AG04449 (cell line): ENCODE measurements at regions not wholly inside any gene's neighbourhood (a gene's known extent, or its start where the extent isn't known, plus 50 kb on each side); places are given as distances from the start of the nearest gene placed in this dataset.

Source experiments
- CTCF ChIA-PET: fragments of 350-600 bp; formaldehyde crosslinking; extraction: SDS; loops from one replicate; lab custom pipeline; 2021; ENCODE audit warnings: antibody characterized with exemption; lab: Yijun Ruan, JAX
- POLR2A ChIA-PET: fragments of 400-600, 350-600 bp; formaldehyde crosslinking; extraction: SDS; loops from one replicate; lab custom pipeline; 2020; ENCODE audit warnings: antibody characterized with exemption, inconsistent platforms; lab: Yijun Ruan, JAX
- DNase-seq: peaks from one replicate; pipeline ENCODE4 v3.0.0-alpha.2; 2010; ENCODE audit warnings: low read depth, low spot score
- H3K4me3 ChIP-seq: 2 replicates; pipeline ENCODE4 v1.5.1; 2011; ENCODE audit warnings: low read depth, mild to moderate bottlenecking, control low read depth, low read length
- TF ChIP-seq, protein P1 (sequence below): IDR thresholded peaks from one replicate; pipeline ENCODE4 v1.5.1; 2011; ENCODE audit warnings: mild to moderate bottlenecking, moderate library complexity, low read length, control low read depth, inconsistent platforms; ENCODE audit not compliant: insufficient read depth; ENCODE audit errors: missing control alignments

- DNase-seq, result no peak
- ChIA-PET CTCF (interaction anchor here (3.7 kb wide), 1 partner anchor 9 kb away, joined by 15 read pairs; no protein-coding TSS in a partner anchor), POLR2A (no interaction called here)
- TF ChIP-seq, protein P1, sequence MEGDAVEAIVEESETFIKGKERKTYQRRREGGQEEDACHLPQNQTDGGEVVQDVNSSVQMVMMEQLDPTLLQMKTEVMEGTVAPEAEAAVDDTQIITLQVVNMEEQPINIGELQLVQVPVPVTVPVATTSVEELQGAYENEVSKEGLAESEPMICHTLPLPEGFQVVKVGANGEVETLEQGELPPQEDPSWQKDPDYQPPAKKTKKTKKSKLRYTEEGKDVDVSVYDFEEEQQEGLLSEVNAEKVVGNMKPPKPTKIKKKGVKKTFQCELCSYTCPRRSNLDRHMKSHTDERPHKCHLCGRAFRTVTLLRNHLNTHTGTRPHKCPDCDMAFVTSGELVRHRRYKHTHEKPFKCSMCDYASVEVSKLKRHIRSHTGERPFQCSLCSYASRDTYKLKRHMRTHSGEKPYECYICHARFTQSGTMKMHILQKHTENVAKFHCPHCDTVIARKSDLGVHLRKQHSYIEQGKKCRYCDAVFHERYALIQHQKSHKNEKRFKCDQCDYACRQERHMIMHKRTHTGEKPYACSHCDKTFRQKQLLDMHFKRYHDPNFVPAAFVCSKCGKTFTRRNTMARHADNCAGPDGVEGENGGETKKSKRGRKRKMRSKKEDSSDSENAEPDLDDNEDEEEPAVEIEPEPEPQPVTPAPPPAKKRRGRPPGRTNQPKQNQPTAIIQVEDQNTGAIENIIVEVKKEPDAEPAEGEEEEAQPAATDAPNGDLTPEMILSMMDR, result no peak
- no peak overlapping the region for H3K4me3 ChIP-seq
Measured at GRCh38 chr11:10628508-10629236, 60.2 kb upstream of the LYVE1 start.

DNA sequence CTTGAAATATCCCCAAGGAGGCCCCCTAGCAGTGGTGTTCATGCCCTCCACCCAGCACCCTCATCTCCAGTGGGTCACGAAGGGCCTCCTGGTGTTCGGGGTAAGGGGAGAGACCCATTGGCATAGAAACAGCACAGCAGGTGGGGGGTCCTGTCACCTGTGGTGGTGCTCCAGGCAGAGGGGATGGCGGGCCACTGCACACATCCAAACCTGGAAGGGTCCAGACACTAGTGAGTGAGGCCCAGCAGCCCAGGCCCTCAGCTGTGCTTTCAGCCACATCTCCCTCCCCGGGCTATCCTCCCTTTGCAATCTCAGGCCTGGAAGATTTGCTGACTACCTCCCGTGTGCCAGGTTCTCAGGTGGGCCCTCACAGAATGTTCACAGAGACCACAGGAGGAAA is 59.4 kb upstream of the LYVE1 start:
- DNase-seq, result no peak
- POLR2A ChIA-PET, result no interaction called here
- TF ChIP-seq, protein P1, result no peak
- CTCF ChIA-PET, result interaction anchor here (2.0 to 3.7 kb wide), 2 partner anchors 10 to 11 kb away, joined by 7 to 15 read pairs; no protein-coding TSS in a partner anchor
- H3K4me3 ChIP-seq, result no peak overlapping the region

- H3K4me3 ChIP-seq, result no peak overlapping the region
- POLR2A ChIA-PET, result no interaction called here
- TF ChIP-seq, protein P1, result no peak
- CTCF ChIA-PET, result interaction anchor here (1.0 to 4.9 kb wide), 6 partner anchors 10 to 110 kb away, joined by 3 to 38 read pairs (median 6); no protein-coding TSS in a partner anchor
- no peak for DNase-seq
Measured at GRCh38 chr11:10627291-10627690, 58.8 kb upstream of the LYVE1 start.

DNA sequence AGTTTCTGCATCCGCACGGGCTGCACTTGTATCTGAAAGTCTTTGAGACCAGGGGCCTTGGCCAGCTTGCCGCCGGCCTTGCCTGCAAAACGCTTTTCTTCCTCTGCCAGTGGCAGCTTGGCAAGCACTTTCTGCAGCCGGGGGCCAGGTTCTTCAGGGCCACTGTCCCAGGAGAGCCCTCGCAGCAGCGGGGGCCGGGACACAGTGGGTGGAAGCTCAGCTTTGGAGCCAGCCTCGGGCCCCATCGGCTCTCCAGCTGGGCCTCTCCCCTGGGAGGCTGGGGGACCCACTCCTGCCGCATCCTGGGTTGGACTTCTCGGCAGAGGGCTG is 57.5 kb upstream of the LYVE1 start:
- ChIA-PET POLR2A (no interaction called here), CTCF (interaction anchor here (1.2 to 4.9 kb wide), 9 partner anchors 9 to 320 kb away, joined by 3 to 38 read pairs (median 6); no protein-coding TSS in a partner anchor)
- no peak overlapping the region for H3K4me3 ChIP-seq
- DNase-seq, result no peak
- TF ChIP-seq, protein P1, result no peak

GRCh38 chr11:10625281-10625981 is 57.0 kb upstream of the LYVE1 start:
- CTCF ChIA-PET, result interaction anchor here (1.2 to 4.9 kb wide), 12 partner anchors 12 to 320 kb away, joined by 3 to 38 read pairs (median 5); partner anchors contain the start of gene RNF141
- POLR2A ChIA-PET, result no interaction called here
- TF ChIP-seq, protein P1, result no peak
- no peak for DNase-seq
- H3K4me3 ChIP-seq, result no peak overlapping the region
